GM23338 (cell line): ENCODE measurements at regions not wholly inside any gene's neighbourhood (a gene's known extent, or its start where the extent isn't known, plus 50 kb on each side); places are given as distances from the start of the nearest gene placed in this dataset.
"Not testable (repeated sequence)": the region's sequence is repeated elsewhere in the genome, so short reads cannot be mapped to it uniquely, and the experiment has no call there.

Experiments used
- CREB1 ChIP-seq: fragments of 250-450 bp; sonication (Bioruptor Pico); IDR thresholded peaks from 2 replicates; pipeline ENCODE4 v1.5.0; 2020; ENCODE audit warnings: low read depth, mild to moderate bottlenecking, moderate library complexity
- CTCF ChIP-seq, 2 experiments: fragments of 200-600 bp in 1 of 2; sonication (generic) in 1 of 2; conservative IDR thresholded peaks; 2 replicates each; pipeline versions ENCODE4 v1.5.1 to v1.6.1; 2016 to 2017; ENCODE audit warnings: antibody characterized with exemption in 2 of 2, low read depth in 2 of 2, mild to moderate bottlenecking in 2 of 2, moderate library complexity in 1 of 2
- EZH2 ChIP-seq: fragments of 200-600 bp; sonication (generic); IDR thresholded peaks from one replicate; pipeline ENCODE4 v1.8.0; 2017; ENCODE audit warnings: antibody characterized with exemption, mild to moderate bottlenecking, low read depth; ENCODE audit not compliant: unreplicated experiment
- EZH2phosphoT487 ChIP-seq: fragments of 200-600 bp; sonication (generic); IDR thresholded peaks from one replicate; pipeline ENCODE4 v1.8.1; 2018; ENCODE audit warnings: antibody characterized with exemption; ENCODE audit not compliant: unreplicated experiment
- JUNB ChIP-seq: IDR thresholded peaks from one replicate; pipeline ENCODE4 v1.6.1; 2016; ENCODE audit warnings: antibody characterized with exemption; ENCODE audit not compliant: unreplicated experiment
- NANOG ChIP-seq: IDR thresholded peaks from 2 replicates; pipeline ENCODE4 v1.6.1; 2016; ENCODE audit warnings: antibody characterized with exemption, borderline replicate concordance
- POLR2AphosphoS5 ChIP-seq: IDR thresholded peaks from 2 replicates; pipeline ENCODE4 v1.6.1; 2016; ENCODE audit warnings: antibody characterized with exemption, low read depth
- STAT1 ChIP-seq: IDR thresholded peaks from one replicate; pipeline ENCODE4 v1.6.1; 2016; ENCODE audit warnings: antibody characterized with exemption; ENCODE audit not compliant: unreplicated experiment
- ZNF114 ChIP-seq: fragments of 250-450 bp; sonication (Bioruptor Pico); IDR thresholded peaks from 2 replicates; pipeline ENCODE4 v1.5.0; 2020; ENCODE audit warnings: mild to moderate bottlenecking, moderate library complexity
- ZNF331 ChIP-seq: fragments of 250-450 bp; sonication (Bioruptor Pico); IDR thresholded peaks from 2 replicates; pipeline ENCODE4 v1.5.0; 2020; ENCODE audit warnings: low read depth, mild to moderate bottlenecking, moderate library complexity
- ZNF462 ChIP-seq: fragments of 250-450 bp; sonication (Bioruptor Pico); IDR thresholded peaks from 2 replicates; pipeline ENCODE4 v1.5.0; 2020; ENCODE audit warnings: mild to moderate bottlenecking, moderate library complexity
- TF ChIP-seq, protein P1 (sequence below): IDR thresholded peaks from one replicate; pipeline ENCODE4 v1.6.1; 2018; ENCODE audit warnings: antibody characterized with exemption; ENCODE audit not compliant: unreplicated experiment
- TF ChIP-seq, protein P2 (sequence below): IDR thresholded peaks from 2 replicates; pipeline ENCODE4 v1.6.1; 2016; ENCODE audit warnings: antibody characterized with exemption

- not testable (repeated sequence) for TF ChIP-seq CTCF (conservative IDR thresholded peaks at IDR 0.05; ENCODE audit: low read depth in 2 of 2); EZH2; JUNB; CREB1 (CRISPR knock-in tag); ZNF114 (CRISPR knock-in tag); EZH2phosphoT487; ZNF331 (CRISPR knock-in tag); POLR2AphosphoS5; STAT1; ZNF462 (CRISPR knock-in tag); NANOG
- TF ChIP-seq, protein P1, sequence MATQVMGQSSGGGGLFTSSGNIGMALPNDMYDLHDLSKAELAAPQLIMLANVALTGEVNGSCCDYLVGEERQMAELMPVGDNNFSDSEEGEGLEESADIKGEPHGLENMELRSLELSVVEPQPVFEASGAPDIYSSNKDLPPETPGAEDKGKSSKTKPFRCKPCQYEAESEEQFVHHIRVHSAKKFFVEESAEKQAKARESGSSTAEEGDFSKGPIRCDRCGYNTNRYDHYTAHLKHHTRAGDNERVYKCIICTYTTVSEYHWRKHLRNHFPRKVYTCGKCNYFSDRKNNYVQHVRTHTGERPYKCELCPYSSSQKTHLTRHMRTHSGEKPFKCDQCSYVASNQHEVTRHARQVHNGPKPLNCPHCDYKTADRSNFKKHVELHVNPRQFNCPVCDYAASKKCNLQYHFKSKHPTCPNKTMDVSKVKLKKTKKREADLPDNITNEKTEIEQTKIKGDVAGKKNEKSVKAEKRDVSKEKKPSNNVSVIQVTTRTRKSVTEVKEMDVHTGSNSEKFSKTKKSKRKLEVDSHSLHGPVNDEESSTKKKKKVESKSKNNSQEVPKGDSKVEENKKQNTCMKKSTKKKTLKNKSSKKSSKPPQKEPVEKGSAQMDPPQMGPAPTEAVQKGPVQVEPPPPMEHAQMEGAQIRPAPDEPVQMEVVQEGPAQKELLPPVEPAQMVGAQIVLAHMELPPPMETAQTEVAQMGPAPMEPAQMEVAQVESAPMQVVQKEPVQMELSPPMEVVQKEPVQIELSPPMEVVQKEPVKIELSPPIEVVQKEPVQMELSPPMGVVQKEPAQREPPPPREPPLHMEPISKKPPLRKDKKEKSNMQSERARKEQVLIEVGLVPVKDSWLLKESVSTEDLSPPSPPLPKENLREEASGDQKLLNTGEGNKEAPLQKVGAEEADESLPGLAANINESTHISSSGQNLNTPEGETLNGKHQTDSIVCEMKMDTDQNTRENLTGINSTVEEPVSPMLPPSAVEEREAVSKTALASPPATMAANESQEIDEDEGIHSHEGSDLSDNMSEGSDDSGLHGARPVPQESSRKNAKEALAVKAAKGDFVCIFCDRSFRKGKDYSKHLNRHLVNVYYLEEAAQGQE = not testable (repeated sequence)
- TF ChIP-seq, protein P2, sequence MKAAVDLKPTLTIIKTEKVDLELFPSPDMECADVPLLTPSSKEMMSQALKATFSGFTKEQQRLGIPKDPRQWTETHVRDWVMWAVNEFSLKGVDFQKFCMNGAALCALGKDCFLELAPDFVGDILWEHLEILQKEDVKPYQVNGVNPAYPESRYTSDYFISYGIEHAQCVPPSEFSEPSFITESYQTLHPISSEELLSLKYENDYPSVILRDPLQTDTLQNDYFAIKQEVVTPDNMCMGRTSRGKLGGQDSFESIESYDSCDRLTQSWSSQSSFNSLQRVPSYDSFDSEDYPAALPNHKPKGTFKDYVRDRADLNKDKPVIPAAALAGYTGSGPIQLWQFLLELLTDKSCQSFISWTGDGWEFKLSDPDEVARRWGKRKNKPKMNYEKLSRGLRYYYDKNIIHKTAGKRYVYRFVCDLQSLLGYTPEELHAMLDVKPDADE = not testable (repeated sequence)
These were observed 64.7 kb upstream of the SLC7A14 start for GRCh38 chr3:170650557-170650956.
